Bone marrow (tissue), 2 donors: ENCODE measurements at regions not wholly inside any gene's neighbourhood (a gene's known extent, or its start where the extent isn't known, plus 50 kb on each side); places are given as distances from the start of the nearest gene placed in this dataset.

Source experiments
- DNase-seq, 2 donors: peaks; one replicate each; lab custom pipeline; 2025; lab: John Stamatoyannopoulos, UW

- DNase-seq, result no peak
These were observed 489.8 kb upstream of the GOLIM4 start for GRCh38 chr3:168585544-168585943.

GRCh38 chr3:168583977-168584376 lies 488.3 kb upstream of the GOLIM4 start:
- no peak for DNase-seq

DNA sequence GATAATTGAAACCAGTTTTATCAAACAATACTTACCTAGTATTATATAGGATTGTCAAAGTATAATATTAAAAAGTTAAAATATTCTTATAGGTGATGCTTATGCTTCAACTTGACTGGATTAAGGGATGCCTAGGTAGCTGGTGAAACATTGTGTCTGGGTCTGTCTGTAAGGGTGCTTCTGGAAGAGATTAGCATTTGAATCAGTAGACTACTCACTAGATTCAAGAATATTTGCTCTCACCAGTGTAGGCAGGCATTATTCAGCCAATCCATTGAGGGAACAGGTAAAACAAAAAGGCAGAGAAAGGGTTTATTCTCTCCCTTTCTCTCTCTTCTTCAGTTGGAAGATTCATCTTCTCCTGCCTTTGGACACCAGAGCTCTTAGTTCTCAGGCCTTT lies 486.8 kb upstream of the GOLIM4 start:
- no peak for DNase-seq

DNA sequence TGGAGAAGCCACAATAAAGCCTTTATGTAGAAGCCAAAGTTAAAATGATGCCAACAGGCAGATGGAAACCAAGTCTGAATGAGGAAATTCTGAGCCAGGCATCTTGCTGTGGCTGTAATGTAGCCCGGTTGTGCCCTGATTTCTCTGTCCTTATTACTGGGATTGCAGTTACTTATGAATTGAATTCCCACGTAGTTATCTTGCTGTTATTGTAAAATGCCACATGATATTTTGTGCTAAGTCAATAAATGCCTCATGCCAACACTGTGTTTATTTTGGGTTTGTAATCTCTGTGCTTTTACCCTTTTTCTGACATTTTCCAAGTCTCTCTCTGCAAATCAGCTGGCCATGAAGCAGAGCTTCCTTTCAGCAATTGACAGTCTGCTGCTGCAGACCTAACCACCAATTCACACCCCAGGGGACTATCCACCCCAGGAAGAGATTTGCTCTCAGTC lies 486.1 kb upstream of the GOLIM4 start:
- no peak for DNase-seq

DNA sequence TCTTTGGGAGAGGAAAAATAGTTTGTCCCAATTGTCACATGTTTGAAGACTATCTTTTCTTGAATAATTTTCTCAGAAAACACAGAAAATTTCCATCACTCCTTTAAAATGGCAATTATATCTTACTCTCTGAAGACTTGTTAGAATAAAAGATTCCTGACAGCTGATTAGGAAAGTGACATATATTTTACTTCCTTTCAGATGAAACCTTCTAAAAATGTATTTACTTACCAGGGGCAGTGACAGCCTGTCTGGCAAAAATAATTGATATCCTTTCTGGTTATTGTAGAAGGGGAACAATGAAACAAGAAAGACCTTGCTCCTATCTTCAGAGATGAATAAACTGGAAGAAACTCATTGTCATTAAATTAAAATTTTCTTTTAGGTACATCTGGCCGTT lies 483.3 kb upstream of the GOLIM4 start:
- DNase-seq, result no peak

DNA sequence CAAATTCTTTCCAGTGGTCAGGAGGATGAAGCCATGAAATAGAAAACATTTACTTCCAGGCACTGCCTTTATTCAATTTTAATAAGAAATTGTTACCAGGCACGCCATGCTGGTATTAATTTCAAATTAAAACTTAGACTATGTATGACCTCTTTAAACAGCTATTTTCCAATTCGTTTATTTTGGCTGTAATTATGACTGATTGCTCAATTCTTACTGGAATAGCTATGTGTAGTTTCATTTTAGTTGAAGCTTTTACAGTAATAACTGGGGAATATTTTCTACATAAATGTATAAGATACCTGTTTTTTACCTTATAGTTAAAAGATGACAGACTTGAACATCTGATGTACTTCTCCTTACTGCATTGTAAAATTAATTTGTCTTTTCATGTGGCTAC lies 480.0 kb upstream of the GOLIM4 start:
- DNase-seq, result no peak

GRCh38 chr3:168574455-168575158 lies 478.9 kb upstream of the GOLIM4 start:
- DNase-seq, result no peak

DNA sequence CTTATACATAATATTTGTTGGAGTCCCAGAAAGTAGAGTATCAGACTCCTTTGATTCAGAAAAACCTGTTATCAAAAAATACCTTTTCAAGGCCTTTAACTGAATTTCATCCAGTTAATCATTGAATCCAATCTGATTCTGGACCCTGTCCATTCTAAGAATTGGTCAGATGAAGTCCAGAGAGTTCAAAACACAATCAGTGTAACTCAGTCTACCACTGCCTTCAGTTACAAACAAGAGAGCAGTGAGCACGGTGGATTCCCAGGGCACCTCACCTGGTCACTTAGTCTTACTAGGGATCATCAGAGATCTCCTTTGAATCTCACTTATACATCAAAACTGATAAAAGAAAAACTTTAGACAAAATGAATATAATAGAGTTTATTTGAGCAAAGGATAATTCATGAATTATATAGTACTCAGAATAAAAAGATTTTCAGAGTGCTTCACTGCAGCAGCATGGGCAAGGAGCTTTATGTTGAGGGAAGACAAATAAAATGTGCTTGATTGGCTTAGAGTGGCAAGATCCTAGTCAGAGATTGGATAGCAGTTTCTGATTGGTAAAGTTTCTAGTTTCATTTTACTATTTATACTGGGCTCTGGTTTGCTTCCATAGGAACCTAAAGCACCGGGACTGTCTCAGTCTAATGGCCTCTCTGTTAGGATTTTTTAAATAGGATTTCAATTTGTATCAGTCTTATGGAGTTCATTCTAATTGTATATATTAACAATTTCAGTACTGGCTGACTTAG lies 474.9 kb upstream of the GOLIM4 start:
- DNase-seq, result no peak

- DNase-seq, result no peak
These were observed 463.1 kb upstream of the GOLIM4 start for GRCh38 chr3:168558728-168559411.

DNA sequence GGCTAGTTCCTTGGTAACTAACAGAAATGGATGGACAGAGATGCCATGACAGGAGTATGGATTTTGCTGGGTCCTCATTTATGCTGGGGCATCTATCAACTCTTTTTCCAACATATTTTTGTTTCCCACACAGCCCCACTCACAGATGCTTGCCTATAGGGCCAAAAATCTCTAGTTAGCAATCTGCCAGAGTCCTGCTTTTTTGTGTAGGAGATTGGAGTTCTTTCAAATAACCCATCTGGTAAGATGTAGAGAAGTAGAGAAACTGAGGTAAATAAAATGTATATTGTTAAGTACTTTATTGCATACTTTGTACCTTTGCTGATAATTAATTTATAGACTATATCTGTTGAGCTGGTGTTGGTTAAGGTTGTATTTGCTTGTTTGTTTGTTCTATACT lies 456.5 kb upstream of the GOLIM4 start:
- DNase-seq, result no peak

DNA sequence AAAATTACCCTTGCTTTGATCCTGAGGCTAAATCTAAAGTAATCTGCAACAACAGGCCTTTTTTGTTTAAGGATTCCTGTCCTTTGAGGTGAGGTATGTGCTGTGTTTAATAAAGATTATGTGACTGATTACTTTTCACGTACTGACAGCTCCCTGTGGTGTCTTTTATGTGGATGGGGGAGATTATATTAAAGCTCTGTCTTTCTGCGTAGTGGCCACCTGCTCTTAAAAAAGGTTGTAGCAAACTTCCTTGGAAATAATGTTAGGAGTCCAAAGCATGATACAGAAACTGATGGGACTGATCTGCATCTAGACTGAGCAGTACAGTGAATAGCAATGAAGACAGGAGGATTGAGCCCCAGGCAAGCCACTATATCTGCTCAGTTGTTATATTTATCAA lies 453.0 kb upstream of the GOLIM4 start:
- DNase-seq, result no peak

GRCh38 chr3:168546707-168547106 lies 451.0 kb upstream of the GOLIM4 start:
- DNase-seq, result no peak

GRCh38 chr3:168545591-168545990 lies 449.9 kb upstream of the GOLIM4 start:
- DNase-seq, result no peak

GRCh38 chr3:168544097-168544957 lies 448.6 kb upstream of the GOLIM4 start:
- no peak for DNase-seq

- DNase-seq, result no peak
These were observed 445.0 kb upstream of the GOLIM4 start for GRCh38 chr3:168540726-168541125.

DNA sequence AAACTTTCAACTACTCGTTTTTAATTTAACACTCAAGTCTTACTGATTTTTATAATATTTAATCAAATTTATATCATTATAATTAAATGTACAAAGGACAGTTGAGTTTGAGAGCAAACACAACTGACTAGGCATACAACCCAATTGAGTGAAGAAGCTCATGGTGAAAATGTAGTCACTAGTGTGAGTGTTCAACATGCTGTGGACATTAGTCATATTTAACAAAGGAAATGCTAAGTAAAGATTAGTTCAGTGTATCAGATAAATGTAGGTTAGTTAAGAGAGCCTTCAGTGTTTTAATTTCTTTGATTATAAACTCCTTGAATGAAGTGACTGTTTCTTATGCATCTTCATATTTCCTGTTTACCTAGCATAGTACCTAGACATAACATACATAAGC lies 444.2 kb upstream of the GOLIM4 start:
- DNase-seq, result no peak

DNA sequence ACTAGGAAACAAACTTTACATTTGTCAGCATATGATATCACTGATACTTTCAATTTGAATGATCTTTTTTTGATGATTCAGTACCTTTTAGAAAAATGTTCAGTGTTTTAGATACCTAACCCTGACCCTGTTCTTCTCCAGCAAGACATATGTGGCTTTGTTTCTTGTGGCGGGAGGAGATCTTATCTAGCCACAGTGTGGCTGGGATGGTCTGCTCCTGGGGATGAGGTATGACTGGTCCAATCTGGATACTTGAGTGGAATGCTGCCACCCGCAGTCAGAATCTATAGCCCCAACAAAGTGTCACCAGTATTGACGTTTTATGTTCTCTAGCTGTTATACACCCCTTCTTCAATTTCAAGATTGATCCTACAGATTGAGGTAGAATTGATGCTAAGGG lies 439.0 kb upstream of the GOLIM4 start:
- no peak for DNase-seq

DNA sequence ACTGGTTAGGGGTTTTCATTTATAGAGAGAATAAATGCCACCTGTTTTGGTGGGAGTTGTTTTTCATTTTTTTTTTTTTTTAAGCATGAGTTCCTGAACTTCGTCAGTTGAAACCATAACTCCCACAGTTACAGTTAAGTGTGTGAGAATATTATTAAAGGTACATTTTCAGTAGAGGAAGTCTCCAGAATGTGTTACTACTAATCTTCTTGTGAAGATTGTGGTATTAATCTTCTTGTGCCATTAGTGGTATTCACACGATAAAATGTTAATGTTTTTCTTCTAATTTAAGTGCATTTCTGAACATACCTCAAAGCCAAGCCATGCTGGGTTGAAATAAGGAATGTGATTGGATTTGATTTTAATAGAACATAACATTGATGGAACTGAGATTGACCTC lies 437.9 kb upstream of the GOLIM4 start:
- DNase-seq, result no peak

- no peak for DNase-seq
These were observed 436.4 kb upstream of the GOLIM4 start for GRCh38 chr3:168532135-168532534.

DNA sequence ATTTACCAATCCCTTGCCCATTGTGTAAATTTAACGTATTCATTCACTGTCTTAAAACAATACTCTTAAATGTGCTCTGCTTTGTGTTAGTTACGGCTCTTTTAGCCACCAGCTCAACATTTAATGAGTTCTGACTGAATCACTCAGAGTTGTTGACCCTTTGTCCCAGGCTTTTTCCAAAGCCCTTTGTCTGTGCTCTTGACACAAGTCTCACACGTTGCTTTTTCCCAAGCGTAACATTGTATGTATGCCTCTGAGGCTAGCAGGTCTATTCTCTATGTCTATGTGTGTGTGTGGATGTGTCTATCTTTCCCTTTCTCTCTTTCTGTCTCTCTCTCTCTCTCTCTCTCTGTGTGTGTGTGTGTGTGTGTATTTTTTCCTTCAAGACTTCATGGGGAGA lies 435.4 kb upstream of the GOLIM4 start:
- no peak for DNase-seq

DNA sequence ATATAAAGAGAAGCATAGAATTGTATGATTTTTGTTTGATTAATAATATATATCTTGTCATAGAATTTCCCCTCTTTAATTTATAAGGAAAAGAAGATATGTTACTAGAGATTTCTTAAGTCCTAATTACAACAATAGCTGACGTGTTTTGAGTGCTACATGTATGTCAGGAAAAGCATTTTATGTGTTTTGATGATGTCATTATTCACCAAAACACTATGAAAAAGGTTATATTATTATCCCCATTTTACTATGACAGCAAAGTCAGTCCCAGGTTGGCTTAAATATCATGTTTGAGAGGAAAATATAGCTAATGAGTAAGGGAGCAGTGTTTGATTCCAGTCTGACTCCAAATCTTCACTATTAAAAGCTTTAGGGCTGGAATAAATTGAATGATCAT lies 428.4 kb upstream of the GOLIM4 start:
- DNase-seq, result no peak
